Fibroblast of mammary gland (primary cell): ENCODE measurements at regions not wholly inside any gene's neighbourhood (a gene's known extent, or its start where the extent isn't known, plus 50 kb on each side); places are given as distances from the start of the nearest gene placed in this dataset.

Experiments used
- DNase-seq: peaks from one replicate; pipeline ENCODE4 v3.0.0-alpha.2; 2010; ENCODE audit warnings: low read depth
- H3K4me3 ChIP-seq: 2 replicates; pipeline ENCODE4 v1.5.1; 2011; ENCODE audit warnings: low read depth, mild to moderate bottlenecking, low read length, moderate library complexity; ENCODE audit not compliant: control insufficient read depth
- CTCF ChIP-seq: conservative IDR thresholded peaks from 2 replicates; pipeline ENCODE4 v1.5.1; 2011; ENCODE audit warnings: low read depth, low read length, inconsistent platforms; ENCODE audit not compliant: control insufficient read depth, insufficient read depth

- DNase-seq: no peak
- H3K4me3 ChIP-seq: no peak overlapping the region
- TF ChIP-seq CTCF: no peak
Observed at GRCh38 chr13:47291107-47291656, 394.3 kb upstream of the HTR2A start.

- DNase-seq: no peak
- TF ChIP-seq CTCF: no peak
- H3K4me3 ChIP-seq: no peak overlapping the region
Observed at GRCh38 chr13:47289567-47289966, 392.7 kb upstream of the HTR2A start.

GRCh38 chr13:47288546-47288945 is 391.7 kb upstream of the HTR2A start:
- no peak for DNase-seq
- TF ChIP-seq CTCF: no peak
- no peak overlapping the region for H3K4me3 ChIP-seq

- DNase-seq: peak; percentile 61
- no peak for TF ChIP-seq CTCF
- no peak overlapping the region for H3K4me3 ChIP-seq
Observed at GRCh38 chr13:47287291-47287751, 390.5 kb upstream of the HTR2A start.

- no peak for DNase-seq
- no peak for TF ChIP-seq CTCF
- no peak overlapping the region for H3K4me3 ChIP-seq
Observed at GRCh38 chr13:47281991-47282390, 385.1 kb upstream of the HTR2A start.

GRCh38 chr13:47279920-47280319 is 383.1 kb upstream of the HTR2A start:
- H3K4me3 ChIP-seq: no peak overlapping the region
- DNase-seq: no peak
- TF ChIP-seq CTCF: no peak

GRCh38 chr13:47277774-47278173 is 380.9 kb upstream of the HTR2A start:
- no peak for TF ChIP-seq CTCF
- peak; percentile 56 for DNase-seq
- no peak overlapping the region for H3K4me3 ChIP-seq
